NCI-H1694 (cell line): ENCODE measurements at regions not wholly inside any gene's neighbourhood (a gene's known extent, or its start where the extent isn't known, plus 50 kb on each side); places are given as distances from the start of the nearest gene placed in this dataset.

Source experiments
- DNase-seq: peaks from one replicate; lab custom pipeline; 2025; lab: John Stamatoyannopoulos, UW

DNA sequence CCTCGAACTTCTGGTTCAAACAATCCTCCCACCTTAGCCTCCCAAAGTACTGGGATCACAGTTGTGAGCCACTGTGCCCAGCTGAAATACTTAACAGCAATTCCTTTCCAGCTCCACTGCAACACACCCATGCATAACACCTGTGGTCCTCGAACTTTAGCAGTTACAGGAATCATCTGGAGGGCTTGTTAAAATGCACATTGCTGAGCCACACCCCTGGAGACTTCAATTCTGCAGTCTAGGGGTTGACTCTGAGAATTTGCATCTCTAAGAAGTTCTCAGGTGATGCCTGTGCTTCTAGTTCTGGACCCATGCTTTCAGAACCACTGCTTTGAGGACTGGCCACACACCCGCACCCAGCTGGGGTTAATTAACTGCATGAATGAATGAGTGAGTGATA is 53.1 kb upstream of the UBL3 start:
- no peak for DNase-seq

DNA sequence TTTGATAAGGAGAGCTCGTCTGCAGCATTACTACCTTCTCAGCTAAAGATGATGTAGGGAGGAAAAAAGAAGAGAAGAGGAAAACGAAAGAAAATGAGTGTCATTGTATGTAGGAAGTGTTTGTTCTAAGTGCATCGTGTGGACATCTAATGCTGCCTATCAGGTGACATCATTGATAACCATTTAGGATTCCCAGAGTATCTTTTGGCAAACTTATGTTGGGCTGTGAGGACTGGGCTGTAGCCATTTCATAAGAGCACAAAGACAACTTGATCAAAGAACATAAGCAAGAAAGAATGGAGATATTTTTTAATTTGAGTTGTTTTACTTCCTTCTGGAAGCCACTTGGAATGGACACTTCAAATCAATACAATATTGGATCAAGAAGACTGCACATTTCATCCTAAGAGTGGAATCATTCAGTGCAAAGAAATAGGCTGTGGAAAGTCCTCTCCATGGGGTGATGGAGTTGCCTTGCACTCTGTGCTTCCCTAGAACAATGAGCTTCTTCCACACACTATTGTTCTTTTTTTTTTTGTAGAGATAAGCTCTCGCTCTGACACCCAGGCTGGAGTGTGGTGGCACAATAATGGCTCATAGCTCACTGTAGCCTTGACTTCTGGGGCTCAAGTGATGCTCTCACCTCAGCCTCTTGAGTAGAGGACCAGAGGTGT is 52.4 kb upstream of the UBL3 start:
- DNase-seq: no peak

DNA sequence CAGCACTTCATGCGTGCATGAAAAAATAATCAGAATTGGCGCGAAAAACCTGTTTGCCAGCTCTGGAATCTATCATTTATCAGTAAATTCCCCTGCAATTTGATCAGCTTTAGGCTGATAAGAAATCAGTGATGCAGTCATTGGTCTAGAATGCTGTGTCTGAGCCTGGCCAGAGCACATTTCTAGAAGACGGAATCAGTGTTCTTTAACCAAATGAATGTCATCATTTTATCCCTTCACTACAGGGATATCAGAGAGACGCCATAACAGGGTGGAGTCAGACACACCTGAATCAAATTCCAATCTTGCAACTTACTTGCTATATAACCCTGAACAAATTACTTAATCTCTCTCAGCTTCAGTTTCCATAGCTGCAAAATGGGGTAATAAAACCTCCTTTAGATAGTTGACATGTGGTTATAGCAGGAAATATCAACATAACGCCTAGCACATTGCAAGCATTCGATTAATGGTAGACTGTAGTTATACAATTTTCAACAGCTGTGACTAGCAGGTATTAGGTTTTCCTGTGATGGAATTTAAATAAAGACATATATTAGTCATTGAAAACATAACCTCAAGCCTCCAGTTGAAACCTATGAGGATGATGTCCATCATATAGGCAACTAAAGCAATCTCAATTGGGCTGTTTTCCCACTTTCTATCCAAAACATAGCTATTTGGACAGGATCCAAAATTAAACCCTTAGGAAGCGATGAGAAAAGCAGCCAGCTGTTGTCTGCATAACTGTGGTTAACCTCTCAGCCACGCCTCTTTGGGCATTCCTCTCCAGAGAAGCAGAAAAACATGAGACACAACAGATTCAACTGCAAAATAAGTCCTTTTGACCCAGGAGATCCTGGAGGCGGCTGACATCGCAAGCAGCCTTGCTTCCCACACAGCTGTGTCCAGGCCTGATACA is 51.6 kb upstream of the UBL3 start:
- DNase-seq: peak; percentile 58
